B cell (primary cell): ENCODE measurements at regions not wholly inside any gene's neighbourhood (a gene's known extent, or its start where the extent isn't known, plus 50 kb on each side); places are given as distances from the start of the nearest gene placed in this dataset.

Source experiments
- ATAC-seq: fragments of 200-7000 bp; cut with Tn5 transposase; one replicate; pipeline ENCODE4 v1.10.0; 2021; ENCODE audit warnings: low read depth, mild to moderate bottlenecking, moderate number of reproducible peaks, moderate library complexity
- CTCF ChIA-PET: fragments of 350-600 bp; sonication (Branson Sonifier 250); formaldehyde crosslinking; loops from one replicate; lab custom pipeline; 2021; ENCODE audit warnings: antibody characterized with exemption, inconsistent platforms; lab: Charles Lee
- POLR2A ChIA-PET: fragments of 350-600 bp; sonication (Branson Sonifier 250); formaldehyde crosslinking; loops from one replicate; lab custom pipeline; 2021; ENCODE audit warnings: antibody characterized with exemption; lab: Charles Lee
- DNase-seq: peaks from one replicate; pipeline ENCODE4 v3.0.0; 2013
- H2AFZ ChIP-seq: 2 replicates; pipeline ENCODE4 v1.6.1; 2012; ENCODE audit warnings: mild to moderate bottlenecking, low read depth, low read length; ENCODE audit not compliant: insufficient read depth, poor library complexity, severe bottlenecking
- H3K27ac ChIP-seq, 2 donors: 1 replicate in 1 of 2; 2 replicates in 1 of 2; pipeline ENCODE4 v1.5.1; 2012 to 2013; ENCODE audit warnings: low read length in 2 of 2, mild to moderate bottlenecking in 2 of 2, moderate library complexity in 1 of 2
- H3K27me3 ChIP-seq, 4 experiments: fragments of 200-600 bp in 1 of 4; sonication (generic) in 1 of 4; replicated peaks in 1 of 4; 1 replicate in 2 of 4; 2 replicates in 2 of 4; pipeline versions ENCODE4 v1.6.1 to v1.7.0; 2013 to 2016; ENCODE audit warnings: low read length in 3 of 4, mild to moderate bottlenecking in 2 of 4, mixed read lengths in 1 of 4, moderate library complexity in 1 of 4; ENCODE audit not compliant: insufficient read depth in 4 of 4, control insufficient read depth in 3 of 4; ENCODE audit errors: control extremely low read depth in 1 of 4
- H3K36me3 ChIP-seq, 2 experiments: replicated peaks in 1 of 2; 1 replicate in 1 of 2; 2 replicates in 1 of 2; pipeline versions ENCODE4 v1.6.1 to v1.7.1; 2013; ENCODE audit warnings: low read length in 1 of 2; ENCODE audit not compliant: insufficient read depth in 2 of 2, control insufficient read depth in 1 of 2; ENCODE audit errors: control extremely low read depth in 1 of 2, extremely low read depth in 1 of 2
- H3K4me1 ChIP-seq, 2 donors: fragments of 200-600 bp in 1 of 2; sonication (generic) in 1 of 2; 1 replicate in 1 of 2; 2 replicates in 1 of 2; pipeline versions ENCODE4 v1.5.1 to v1.6.1; 2013 to 2017; ENCODE audit warnings: low read length in 2 of 2; ENCODE audit not compliant: control insufficient read depth in 2 of 2, insufficient read depth in 2 of 2
- H3K4me2 ChIP-seq: replicated peaks from 2 replicates; pipeline ENCODE3; 2012; ENCODE audit warnings: mild to moderate bottlenecking, low read depth, low read length; ENCODE audit not compliant: poor library complexity, severe bottlenecking
- H3K4me3 ChIP-seq, 5 experiments: fragments of 200-600 bp in 1 of 5; sonication (generic) in 1 of 5; 1 replicate in 3 of 5; 2 replicates in 2 of 5; pipeline versions ENCODE4 v1.5.1 to v1.7.0; 2011 to 2016; ENCODE audit warnings: low read length in 4 of 5, mild to moderate bottlenecking in 4 of 5, low read depth in 2 of 5, control low read depth in 1 of 5, moderate library complexity in 1 of 5; ENCODE audit not compliant: insufficient read depth in 1 of 5; ENCODE audit errors: control extremely low read depth in 1 of 5, extremely low read depth in 1 of 5
- H3K79me2 ChIP-seq: fragments of 200-600 bp; sonication (generic); one replicate; pipeline ENCODE4 v1.6.0; 2016; ENCODE audit warnings: low read length; ENCODE audit not compliant: control insufficient read depth, insufficient read depth
- H3K9ac ChIP-seq: fragments of 200-600 bp; sonication (generic); 2 replicates; pipeline ENCODE4 v1.6.1; 2017; ENCODE audit warnings: mild to moderate bottlenecking, low read length, moderate library complexity
- H3K9me3 ChIP-seq, 3 donors: one replicate each; pipeline versions ENCODE4 v1.6.1 to v1.7.1; 2013; ENCODE audit warnings: low read length in 2 of 3; ENCODE audit not compliant: control insufficient read depth in 2 of 3, insufficient read depth in 1 of 3; ENCODE audit errors: control extremely low read depth in 1 of 3
- H4K20me1 ChIP-seq: 2 replicates; pipeline ENCODE4 v1.6.0; 2012; ENCODE audit warnings: mild to moderate bottlenecking, low read length; ENCODE audit not compliant: insufficient read depth, control insufficient read depth, poor library complexity, severe bottlenecking
- H3K27ac Mint-ChIP-seq: one replicate; pipeline ENCODE4 v1.8.0; 2021; ENCODE audit warnings: mixed read lengths
- H3K27me3 Mint-ChIP-seq: one replicate; pipeline ENCODE4 v1.8.0; 2021; ENCODE audit warnings: mixed read lengths
- H3K4me1 Mint-ChIP-seq: one replicate; pipeline ENCODE4 v1.8.0; 2021; ENCODE audit warnings: mixed read lengths
- H3K4me3 Mint-ChIP-seq: one replicate; pipeline ENCODE4 v1.8.0; 2021; ENCODE audit warnings: mixed read lengths
- H3K9me3 Mint-ChIP-seq: one replicate; pipeline ENCODE4 v1.8.0; 2022; ENCODE audit warnings: mixed read lengths; ENCODE audit not compliant: insufficient read depth
- CTCF ChIP-seq: fragments of 200-600 bp; IDR thresholded peaks from one replicate; pipeline ENCODE4 v1.8.0; 2022; ENCODE audit warnings: antibody characterized with exemption, mild to moderate bottlenecking
- EZH2 ChIP-seq: IDR thresholded peaks from 2 replicates; pipeline ENCODE4 v1.6.1; 2012; ENCODE audit warnings: borderline replicate concordance, low read depth, mild to moderate bottlenecking, moderate library complexity, low read length; ENCODE audit not compliant: insufficient read depth, poor library complexity, severe bottlenecking
- WGBS: methylation state at CpG from one replicate; pipeline ENCODE4 v1.1.5; 2013; ENCODE audit warnings: missing lambda C conversion rate; ENCODE audit not compliant: insufficient coverage; 5-methylcytosine and 5-hydroxymethylcytosine counted together
- intact Hi-C: fragments of 100-400 bp; cut with micrococcal nuclease; formaldehyde crosslinking; loops from one replicate; pipeline ENCODE4 v1.10.0; 2022

DNA sequence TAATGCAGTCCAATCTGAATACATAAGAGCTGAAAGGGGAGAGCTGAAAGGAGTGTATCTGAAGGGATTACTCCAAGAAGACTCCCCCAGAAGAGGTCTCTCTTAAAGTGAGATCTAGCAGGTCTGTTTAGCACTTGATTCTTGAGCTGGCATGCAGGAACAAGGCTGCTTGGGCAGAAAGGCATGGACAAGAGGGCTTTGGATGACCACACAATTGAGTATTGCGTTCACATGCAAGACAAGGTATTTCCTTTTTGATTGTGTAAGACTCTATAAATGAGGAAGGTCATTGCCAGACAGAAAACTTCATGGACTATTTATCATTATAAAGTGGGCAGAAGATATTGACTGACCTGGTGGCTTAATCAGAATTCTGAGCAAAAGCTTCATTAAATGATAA, 145.5 kb upstream of the AFF2 start:
- no peaks in the 10 kb centered on the region for H3K4me1 ChIP-seq
- ATAC-seq (no peak), DNase-seq (no peak)
- no peak overlapping the region for H3K27ac Mint-ChIP-seq
- no peaks in the 10 kb centered on the region for H3K36me3 ChIP-seq
- H2AFZ ChIP-seq = no peak overlapping the region
- no peaks in the 10 kb centered on the region for H3K9me3 ChIP-seq
- H4K20me1 ChIP-seq = no peaks in the 10 kb centered on the region
- ChIA-PET CTCF (no interaction called here), POLR2A (no interaction called here)
- H3K4me2 ChIP-seq = no peak overlapping the region
- intact Hi-C loops = no loop called here
- WGBS = no CpG with 5 or more reads among the region's 1 CpG
- H3K9ac ChIP-seq = no peak overlapping the region
- no peaks in the 10 kb centered on the region for H3K27me3 ChIP-seq
- no peaks in the 10 kb centered on the region for H3K4me1 Mint-ChIP-seq
- H3K79me2 ChIP-seq = no peaks in the 10 kb centered on the region
- no peak overlapping the region for H3K4me3 Mint-ChIP-seq
- no peaks in the 10 kb centered on the region for H3K27me3 Mint-ChIP-seq
- no peak for TF ChIP-seq EZH2
- TF ChIP-seq CTCF = no peak
- H3K27ac ChIP-seq = no peak overlapping the region
- H3K9me3 Mint-ChIP-seq = no peaks in the 10 kb centered on the region
- H3K4me3 ChIP-seq = no peak overlapping the region

- Mint-ChIP-seq H3K4me3 (no peak overlapping the region), H3K4me1 (no peaks in the 10 kb centered on the region), H3K27ac (no peak overlapping the region), H3K27me3 (no peaks in the 10 kb centered on the region), H3K9me3 (no peaks in the 10 kb centered on the region)
- Histone ChIP-seq H3K9ac (no peak overlapping the region), H3K9me3 (no peaks in the 10 kb centered on the region), H3K4me2 (no peak overlapping the region), H3K4me3 (no peak overlapping the region), H4K20me1 (no peaks in the 10 kb centered on the region), H3K27ac (no peak overlapping the region), H3K27me3 (no peaks in the 10 kb centered on the region), H3K36me3 (no peaks in the 10 kb centered on the region), H3K79me2 (no peaks in the 10 kb centered on the region), H2AFZ (no peak overlapping the region), H3K4me1 (no peaks in the 10 kb centered on the region)
- POLR2A ChIA-PET = no interaction called here
- no peak for TF ChIP-seq EZH2
- no peak for TF ChIP-seq CTCF
- intact Hi-C loops = no loop called here
- CTCF ChIA-PET = no interaction called here
- DNase-seq = no peak
- no peak for ATAC-seq
Measured at GRCh38 chrX:148361641-148362040, 138.8 kb upstream of the AFF2 start.
